Adrenal gland (tissue), 5 donors: ENCODE measurements at regions not wholly inside any gene's neighbourhood (a gene's known extent, or its start where the extent isn't known, plus 50 kb on each side); places are given as distances from the start of the nearest gene placed in this dataset.

ENCODE experiments used
- POLR2A ChIP-seq, 2 donors: fragments of 450-650 bp; IDR thresholded peaks; one replicate each; pipeline ENCODE4 v1.6.1; 2017; ENCODE audit warnings: antibody characterized with exemption in 2 of 2, mild to moderate bottlenecking in 2 of 2, moderate library complexity in 1 of 2
- TF ChIP-seq, protein P1 (sequence below), 6 experiments: fragments of 450-650 bp in 4 of 6; fragments of 200-600 bp in 2 of 6; sonication (generic) in 1 of 6; IDR thresholded peaks; 1 replicate in 5 of 6; 2 replicates in 1 of 6; pipeline versions ENCODE4 v1.5.1 to v1.8.0; 2016 to 2021; ENCODE audit warnings: antibody characterized with exemption in 6 of 6, mild to moderate bottlenecking in 2 of 6, moderate library complexity in 1 of 6
- donor health status: DM: no; HTN: no; CAD: no.

DNA sequence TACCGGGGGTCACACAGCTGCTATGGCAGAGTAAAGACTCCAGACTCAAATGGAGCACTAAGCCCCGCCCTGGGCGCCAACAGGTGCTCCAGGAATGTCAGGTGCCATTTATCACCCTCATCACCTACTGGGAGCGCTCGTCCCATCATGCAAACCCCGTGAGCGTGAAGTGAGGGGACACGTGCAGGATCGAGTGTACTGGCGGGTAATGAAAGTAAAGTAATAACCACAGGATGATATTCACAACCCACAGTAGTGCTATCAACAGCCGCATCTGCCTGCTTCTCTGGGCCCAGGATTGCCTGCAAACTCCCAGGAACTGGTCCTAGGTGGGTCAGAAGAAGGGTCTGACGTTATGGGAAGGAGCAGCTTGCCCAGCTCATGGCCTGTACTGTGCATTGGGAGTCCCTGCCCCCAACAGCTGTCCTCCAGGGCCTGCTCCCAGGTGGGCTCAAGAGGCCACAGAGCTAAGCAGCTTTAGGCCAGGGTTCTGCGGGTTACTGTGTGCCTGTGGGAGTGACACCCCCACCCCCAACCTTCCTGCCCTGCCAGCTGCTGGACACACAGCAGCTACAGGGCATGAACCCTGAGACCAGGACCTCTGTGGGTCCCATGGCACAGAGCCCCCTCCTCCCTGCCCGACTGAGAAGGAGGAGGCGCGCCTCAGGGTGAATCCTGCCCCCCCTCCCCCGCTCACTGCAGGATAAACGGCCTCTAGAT, 120.5 kb upstream of the SULF2 start:
- TF ChIP-seq, protein P1, sequence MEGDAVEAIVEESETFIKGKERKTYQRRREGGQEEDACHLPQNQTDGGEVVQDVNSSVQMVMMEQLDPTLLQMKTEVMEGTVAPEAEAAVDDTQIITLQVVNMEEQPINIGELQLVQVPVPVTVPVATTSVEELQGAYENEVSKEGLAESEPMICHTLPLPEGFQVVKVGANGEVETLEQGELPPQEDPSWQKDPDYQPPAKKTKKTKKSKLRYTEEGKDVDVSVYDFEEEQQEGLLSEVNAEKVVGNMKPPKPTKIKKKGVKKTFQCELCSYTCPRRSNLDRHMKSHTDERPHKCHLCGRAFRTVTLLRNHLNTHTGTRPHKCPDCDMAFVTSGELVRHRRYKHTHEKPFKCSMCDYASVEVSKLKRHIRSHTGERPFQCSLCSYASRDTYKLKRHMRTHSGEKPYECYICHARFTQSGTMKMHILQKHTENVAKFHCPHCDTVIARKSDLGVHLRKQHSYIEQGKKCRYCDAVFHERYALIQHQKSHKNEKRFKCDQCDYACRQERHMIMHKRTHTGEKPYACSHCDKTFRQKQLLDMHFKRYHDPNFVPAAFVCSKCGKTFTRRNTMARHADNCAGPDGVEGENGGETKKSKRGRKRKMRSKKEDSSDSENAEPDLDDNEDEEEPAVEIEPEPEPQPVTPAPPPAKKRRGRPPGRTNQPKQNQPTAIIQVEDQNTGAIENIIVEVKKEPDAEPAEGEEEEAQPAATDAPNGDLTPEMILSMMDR (IDR thresholded peaks at IDR 0.05) = no peak
- TF ChIP-seq POLR2A (IDR thresholded peaks at IDR 0.05) = no peak
